Smooth muscle cell (in vitro differentiated cells): ENCODE measurements at regions not wholly inside any gene's neighbourhood (a gene's known extent, or its start where the extent isn't known, plus 50 kb on each side); places are given as distances from the start of the nearest gene placed in this dataset.

Source experiments
- DNase-seq: peaks from one replicate; lab custom pipeline; 2025; ENCODE audit not compliant: unreplicated experiment; lab: John Stamatoyannopoulos, UW
- H2AFZ ChIP-seq: fragments of 200-600 bp; sonication (generic); 2 replicates; pipeline ENCODE4 v1.6.0; 2016; ENCODE audit warnings: antibody characterized with exemption, low read depth, mild to moderate bottlenecking
- H3F3A ChIP-seq: fragments of 200-600 bp; sonication (generic); 2 replicates; pipeline ENCODE4 v1.6.0; 2017; ENCODE audit warnings: antibody characterized with exemption, low read depth
- H3K27ac ChIP-seq: fragments of 200-600 bp; sonication (generic); 2 replicates; pipeline ENCODE4 v1.5.1; 2016; ENCODE audit warnings: low read depth, mild to moderate bottlenecking
- H3K27me3 ChIP-seq: fragments of 200-600 bp; sonication (generic); 2 replicates; pipeline ENCODE4 v1.6.1; 2016; ENCODE audit warnings: low read depth, mild to moderate bottlenecking
- H3K36me3 ChIP-seq: fragments of 200-600 bp; sonication (generic); 2 replicates; pipeline ENCODE4 v1.5.1; 2016; ENCODE audit warnings: low read depth
- H3K4me1 ChIP-seq: fragments of 200-600 bp; sonication (generic); 2 replicates; pipeline ENCODE4 v1.5.1; 2016; ENCODE audit warnings: low read depth
- H3K4me2 ChIP-seq: fragments of 200-600 bp; sonication (generic); 2 replicates; pipeline ENCODE4 v1.6.0; 2016; ENCODE audit warnings: mild to moderate bottlenecking
- H3K4me3 ChIP-seq: fragments of 200-600 bp; sonication (generic); 2 replicates; pipeline ENCODE4 v1.5.1; 2016; ENCODE audit warnings: mild to moderate bottlenecking
- H3K79me2 ChIP-seq: fragments of 200-600 bp; sonication (generic); 2 replicates; pipeline ENCODE4 v1.6.0; 2016; ENCODE audit warnings: low read depth, mild to moderate bottlenecking
- H3K9ac ChIP-seq: fragments of 200-600 bp; sonication (generic); 2 replicates; pipeline ENCODE4 v1.6.0; 2016; ENCODE audit warnings: low read depth
- H3K9me3 ChIP-seq: fragments of 200-600 bp; sonication (generic); replicated peaks from 2 replicates; pipeline ENCODE4 v1.5.1; 2016; ENCODE audit warnings: low read depth
- H4K20me1 ChIP-seq: fragments of 200-600 bp; sonication (generic); 2 replicates; pipeline ENCODE4 v1.6.0; 2016; ENCODE audit warnings: low read depth
- CTCF ChIP-seq: fragments of 200-600 bp; sonication (generic); IDR thresholded peaks from 2 replicates; pipeline ENCODE4 v1.5.1; 2017; ENCODE audit warnings: borderline replicate concordance, mild to moderate bottlenecking, antibody characterized with exemption; ENCODE audit not compliant: insufficient read depth, poor library complexity, severe bottlenecking
- WGBS: methylation state at CpG from one replicate; pipeline ENCODE4 v1.1.7; 2016; ENCODE audit warnings: low lambda C conversion rate; 5-methylcytosine and 5-hydroxymethylcytosine counted together

- Histone ChIP-seq H3K4me2 (no peak overlapping the region), H3K9ac (no peak overlapping the region), H3K36me3 (no peaks in the 10 kb centered on the region), H3K27ac (no peak overlapping the region), H4K20me1 (no peaks in the 10 kb centered on the region), H3K79me2 (no peaks in the 10 kb centered on the region), H3F3A (no peaks in the 10 kb centered on the region), H3K4me1 (no peaks in the 10 kb centered on the region), H3K27me3 (no peaks in the 10 kb centered on the region), H3K9me3 (no peaks in the 10 kb centered on the region), H3K4me3 (no peak overlapping the region), H2AFZ (no peak overlapping the region)
- 60% methylated on average over 3 of the region's 3 CpGs for WGBS
- no peak for DNase-seq
- TF ChIP-seq CTCF: no peak
Measured at GRCh38 chr2:225173909-225174308, 131.6 kb upstream of the DOCK10 start.

- no peaks in the 10 kb centered on the region for H3K4me1 ChIP-seq
- no peak overlapping the region for H3K9ac ChIP-seq
- H4K20me1 ChIP-seq: no peaks in the 10 kb centered on the region
- H3K4me3 ChIP-seq: no peak overlapping the region
- no peak for DNase-seq
- H3K9me3 ChIP-seq: no peaks in the 10 kb centered on the region
- no peak overlapping the region for H2AFZ ChIP-seq
- H3K27ac ChIP-seq: no peak overlapping the region
- TF ChIP-seq CTCF: no peak
- H3K27me3 ChIP-seq: no peaks in the 10 kb centered on the region
- H3K79me2 ChIP-seq: no peaks in the 10 kb centered on the region
- H3K4me2 ChIP-seq: no peak overlapping the region
- no peaks in the 10 kb centered on the region for H3K36me3 ChIP-seq
- 88% methylated on average over 6 of the region's 6 CpGs for WGBS
- no peaks in the 10 kb centered on the region for H3F3A ChIP-seq
Measured at GRCh38 chr2:225171350-225171749, 129.1 kb upstream of the DOCK10 start.

- H3K9ac ChIP-seq: no peak overlapping the region
- no peak for TF ChIP-seq CTCF
- H3F3A ChIP-seq: no peaks in the 10 kb centered on the region
- H3K79me2 ChIP-seq: no peaks in the 10 kb centered on the region
- H2AFZ ChIP-seq: no peak overlapping the region
- 96% methylated on average over 1 of the region's 1 CpG for WGBS
- H3K27ac ChIP-seq: no peak overlapping the region
- H3K9me3 ChIP-seq: no peaks in the 10 kb centered on the region
- no peaks in the 10 kb centered on the region for H3K36me3 ChIP-seq
- no peaks in the 10 kb centered on the region for H3K4me1 ChIP-seq
- no peak overlapping the region for H3K4me3 ChIP-seq
- no peak for DNase-seq
- H3K4me2 ChIP-seq: no peak overlapping the region
- no peaks in the 10 kb centered on the region for H3K27me3 ChIP-seq
- H4K20me1 ChIP-seq: no peaks in the 10 kb centered on the region
Measured at GRCh38 chr2:225170162-225170561, 127.9 kb upstream of the DOCK10 start.

GRCh38 chr2:225169396-225169795, 127.1 kb upstream of the DOCK10 start:
- H3K36me3 ChIP-seq: no peaks in the 10 kb centered on the region
- H3K27me3 ChIP-seq: no peaks in the 10 kb centered on the region
- no peak overlapping the region for H2AFZ ChIP-seq
- H3F3A ChIP-seq: no peaks in the 10 kb centered on the region
- no peaks in the 10 kb centered on the region for H3K9me3 ChIP-seq
- no peak for DNase-seq
- 90% methylated on average over 4 of the region's 4 CpGs for WGBS
- H3K27ac ChIP-seq: no peak overlapping the region
- H4K20me1 ChIP-seq: no peaks in the 10 kb centered on the region
- H3K4me3 ChIP-seq: no peak overlapping the region
- TF ChIP-seq CTCF: no peak
- H3K9ac ChIP-seq: no peak overlapping the region
- H3K4me2 ChIP-seq: no peak overlapping the region
- H3K79me2 ChIP-seq: no peaks in the 10 kb centered on the region
- no peaks in the 10 kb centered on the region for H3K4me1 ChIP-seq
